Type B pancreatic cell (in vitro differentiated cells): ENCODE measurements at regions not wholly inside any gene's neighbourhood (a gene's known extent, or its start where the extent isn't known, plus 50 kb on each side); places are given as distances from the start of the nearest gene placed in this dataset.

Experiments used
- DNase-seq: peaks from one replicate; pipeline ENCODE4 v3.0.0; 2021; ENCODE audit warnings: mixed read lengths; ENCODE audit not compliant: unreplicated experiment; ENCODE audit errors: extremely low spot score
- H3K27ac Mint-ChIP-seq: 2 replicates; pipeline ENCODE4 v1.8.0; 2021; ENCODE audit warnings: mild to moderate bottlenecking, mixed read lengths
- H3K27me3 Mint-ChIP-seq: 2 replicates; pipeline ENCODE4 v1.8.0; 2021; ENCODE audit warnings: mixed read lengths
- H3K36me3 Mint-ChIP-seq: 2 replicates; pipeline ENCODE4 v1.8.0; 2021; ENCODE audit warnings: mixed read lengths
- H3K4me1 Mint-ChIP-seq: one replicate; pipeline ENCODE4 v1.8.0; 2021; ENCODE audit warnings: mixed read lengths; ENCODE audit not compliant: unreplicated experiment
- H3K4me3 Mint-ChIP-seq: 2 replicates; pipeline ENCODE4 v1.8.0; 2021; ENCODE audit warnings: mild to moderate bottlenecking, mixed read lengths
- H3K9me3 Mint-ChIP-seq: 2 replicates; pipeline ENCODE4 v1.8.0; 2021; ENCODE audit warnings: mixed read lengths
- CTCF ChIP-seq: fragments of 200-600 bp; sonication (generic); conservative IDR thresholded peaks from 2 replicates; pipeline ENCODE4 v1.5.0; 2021; ENCODE audit warnings: antibody characterized with exemption, mild to moderate bottlenecking

- no peak for TF ChIP-seq CTCF
- no peaks in the 10 kb centered on the region for H3K27me3 Mint-ChIP-seq
- H3K36me3 Mint-ChIP-seq: no peaks in the 10 kb centered on the region
- H3K27ac Mint-ChIP-seq: no peak overlapping the region
- peaks cover 8% of the 10 kb centered on the region for H3K9me3 Mint-ChIP-seq
- H3K4me3 Mint-ChIP-seq: no peak overlapping the region
- peaks cover 12% of the 10 kb centered on the region for H3K4me1 Mint-ChIP-seq
- no peak for DNase-seq
These were observed 218.2 kb upstream of the PRICKLE1 start for GRCh38 chr12:42807766-42808165.

GRCh38 chr12:42807251-42807650 is 217.7 kb upstream of the PRICKLE1 start:
- H3K4me3 Mint-ChIP-seq: no peak overlapping the region
- H3K27ac Mint-ChIP-seq: no peak overlapping the region
- no peak for DNase-seq
- H3K4me1 Mint-ChIP-seq: peaks cover 12% of the 10 kb centered on the region
- no peaks in the 10 kb centered on the region for H3K36me3 Mint-ChIP-seq
- no peak for TF ChIP-seq CTCF
- H3K9me3 Mint-ChIP-seq: peaks cover 8% of the 10 kb centered on the region
- H3K27me3 Mint-ChIP-seq: no peaks in the 10 kb centered on the region

- Mint-ChIP-seq H3K36me3 (no peaks in the 10 kb centered on the region), H3K27me3 (no peaks in the 10 kb centered on the region), H3K4me3 (no peak overlapping the region), H3K4me1 (peaks cover 12% of the 10 kb centered on the region), H3K9me3 (peaks cover 8% of the 10 kb centered on the region), H3K27ac (no peak overlapping the region)
- TF ChIP-seq CTCF: no peak
- DNase-seq: no peak
These were observed 215.4 kb upstream of the PRICKLE1 start for GRCh38 chr12:42804928-42805327.

- peaks cover 8% of the 10 kb centered on the region for H3K9me3 Mint-ChIP-seq
- no peak overlapping the region for H3K4me3 Mint-ChIP-seq
- no peak for DNase-seq
- no peaks in the 10 kb centered on the region for H3K27me3 Mint-ChIP-seq
- H3K4me1 Mint-ChIP-seq: peaks cover 4% of the 10 kb centered on the region
- no peak for TF ChIP-seq CTCF
- no peak overlapping the region for H3K27ac Mint-ChIP-seq
- H3K36me3 Mint-ChIP-seq: no peaks in the 10 kb centered on the region
These were observed 213.2 kb upstream of the PRICKLE1 start for GRCh38 chr12:42802785-42803189.

GRCh38 chr12:42801271-42801670 is 211.7 kb upstream of the PRICKLE1 start:
- peaks cover 8% of the 10 kb centered on the region for H3K9me3 Mint-ChIP-seq
- no peak overlapping the region for H3K27ac Mint-ChIP-seq
- TF ChIP-seq CTCF: no peak
- H3K4me1 Mint-ChIP-seq: no peaks in the 10 kb centered on the region
- no peaks in the 10 kb centered on the region for H3K36me3 Mint-ChIP-seq
- H3K27me3 Mint-ChIP-seq: no peaks in the 10 kb centered on the region
- H3K4me3 Mint-ChIP-seq: no peak overlapping the region
- DNase-seq: no peak

GRCh38 chr12:42799966-42800365 is 210.4 kb upstream of the PRICKLE1 start:
- H3K4me1 Mint-ChIP-seq: no peaks in the 10 kb centered on the region
- H3K27me3 Mint-ChIP-seq: no peaks in the 10 kb centered on the region
- no peak for TF ChIP-seq CTCF
- DNase-seq: no peak
- no peak overlapping the region for H3K4me3 Mint-ChIP-seq
- peaks cover 2% of the 10 kb centered on the region for H3K9me3 Mint-ChIP-seq
- no peak overlapping the region for H3K27ac Mint-ChIP-seq
- H3K36me3 Mint-ChIP-seq: no peaks in the 10 kb centered on the region
